DMS153 (cell line): ENCODE measurements at regions not wholly inside any gene's neighbourhood (a gene's known extent, or its start where the extent isn't known, plus 50 kb on each side); places are given as distances from the start of the nearest gene placed in this dataset.

Source experiments
- DNase-seq: peaks from one replicate; lab custom pipeline; 2025; lab: John Stamatoyannopoulos, UW

GRCh38 chr1:67560580-67561255, 124.3 kb upstream of the GADD45A start:
- DNase-seq = no peak

GRCh38 chr1:67561704-67562113, 123.3 kb upstream of the GADD45A start:
- DNase-seq = peak; percentile 56

- DNase-seq = no peak
These were observed 121.3 kb upstream of the GADD45A start for GRCh38 chr1:67563684-67564083.

- DNase-seq = no peak
These were observed 120.8 kb upstream of the GADD45A start for GRCh38 chr1:67564193-67564592.

- no peak for DNase-seq
These were observed 118.1 kb upstream of the GADD45A start for GRCh38 chr1:67566803-67567377.

- DNase-seq = no peak
These were observed 114.4 kb upstream of the GADD45A start for GRCh38 chr1:67570486-67571143.

GRCh38 chr1:67571406-67571805, 113.6 kb upstream of the GADD45A start:
- no peak for DNase-seq

- DNase-seq = no peak
These were observed 113.0 kb upstream of the GADD45A start for GRCh38 chr1:67571901-67572593.

- no peak for DNase-seq
These were observed 112.3 kb upstream of the GADD45A start for GRCh38 chr1:67572594-67573221.

GRCh38 chr1:67573311-67573872, 111.6 kb upstream of the GADD45A start:
- DNase-seq = no peak

- DNase-seq = no peak
These were observed 110.8 kb upstream of the GADD45A start for GRCh38 chr1:67574221-67574620.

- DNase-seq = no peak
These were observed 109.1 kb upstream of the GADD45A start for GRCh38 chr1:67575861-67576260.

- DNase-seq = no peak
These were observed 108.5 kb upstream of the GADD45A start for GRCh38 chr1:67576474-67576873.

GRCh38 chr1:67577646-67578045, 107.4 kb upstream of the GADD45A start:
- no peak for DNase-seq

- peak; percentile 50 for DNase-seq
These were observed 106.5 kb upstream of the GADD45A start for GRCh38 chr1:67578397-67579020.

GRCh38 chr1:67579623-67580394, 105.2 kb upstream of the GADD45A start:
- DNase-seq = no peak

- DNase-seq = no peak
These were observed 104.2 kb upstream of the GADD45A start for GRCh38 chr1:67580691-67581403.

GRCh38 chr1:67582625-67583461, 102.2 kb upstream of the GADD45A start:
- no peak for DNase-seq

GRCh38 chr1:67583462-67583950, 101.5 kb upstream of the GADD45A start:
- DNase-seq = no peak
